IMR-90 (cell line): ENCODE measurements at regions not wholly inside any gene's neighbourhood (a gene's known extent, or its start where the extent isn't known, plus 50 kb on each side); places are given as distances from the start of the nearest gene placed in this dataset.
A peak's percentile ranks its signal among the peaks of the same experiment; 100 is the strongest.

ENCODE experiments used
- ATAC-seq: fragments of 200-7000 bp; cut with Tn5 transposase; 2 replicates; pipeline ENCODE4 v1.9.1; 2020; ENCODE audit warnings: low read depth, mild to moderate bottlenecking, moderate library complexity
- BruUV-seq: library from RNA; stranded (reverse); fragments of 400-500 nt; replicated peaks from 2 replicates; lab custom pipeline; 2021; lab: Mats Ljungman, UMichigan
- CTCF ChIA-PET: fragments of 300-600 bp; formaldehyde crosslinking; extraction: SDS; loops from one replicate; lab custom pipeline; 2021; ENCODE audit warnings: antibody characterized with exemption; lab: Yijun Ruan, JAX
- POLR2A ChIA-PET: fragments of 300-600 bp; sonication (Branson Sonifier 250); formaldehyde crosslinking; loops from one replicate; lab custom pipeline; 2022; ENCODE audit warnings: antibody characterized with exemption; ENCODE audit not compliant: unreplicated experiment; lab: Charles Lee
- DNase-seq: peaks from one replicate; pipeline ENCODE4 v3.0.0; 2013
- H2AFZ ChIP-seq: replicated peaks from 2 replicates; pipeline ENCODE3; 2013; ENCODE audit warnings: low read length, mild to moderate bottlenecking; ENCODE audit not compliant: poor library complexity
- H2AK5ac ChIP-seq: 2 replicates; pipeline ENCODE4 v1.6.1; 2013; ENCODE audit warnings: low read depth, low read length, inconsistent platforms
- H2AK9ac ChIP-seq: replicated peaks from 2 replicates; pipeline ENCODE3; 2013; ENCODE audit warnings: mild to moderate bottlenecking, low read depth, low read length, moderate library complexity; ENCODE audit not compliant: poor library complexity
- H2BK120ac ChIP-seq: 2 replicates; pipeline ENCODE4 v1.6.1; 2013; ENCODE audit warnings: low read depth, low read length, inconsistent platforms
- H2BK15ac ChIP-seq: 3 replicates; pipeline ENCODE4 v1.6.1; 2013; ENCODE audit warnings: low read depth, low read length, inconsistent platforms
- H2BK20ac ChIP-seq: 2 replicates; pipeline ENCODE4 v1.6.1; 2013; ENCODE audit warnings: low read depth, mild to moderate bottlenecking, inconsistent platforms, low read length, moderate library complexity
- H2BK5ac ChIP-seq: 2 replicates; pipeline ENCODE4 v1.6.1; 2013; ENCODE audit warnings: mild to moderate bottlenecking, low read depth, low read length, inconsistent platforms; ENCODE audit not compliant: poor library complexity, severe bottlenecking
- H3K14ac ChIP-seq: replicated peaks from 2 replicates; pipeline ENCODE4 v1.6.1; 2013; ENCODE audit warnings: low read depth, low read length, inconsistent platforms
- H3K18ac ChIP-seq: 2 replicates; pipeline ENCODE4 v1.6.1; 2013; ENCODE audit warnings: low read depth, low read length, control low read depth
- H3K23ac ChIP-seq: 2 replicates; pipeline ENCODE4 v1.6.1; 2013; ENCODE audit warnings: low read depth, low read length, inconsistent platforms
- H3K27ac ChIP-seq: 2 replicates; pipeline ENCODE4 v1.5.1; 2013; ENCODE audit warnings: mild to moderate bottlenecking, control low read depth, low read length; ENCODE audit not compliant: insufficient read depth
- H3K27me3 ChIP-seq: 2 replicates; pipeline ENCODE4 v1.6.1; 2013; ENCODE audit warnings: low read length; ENCODE audit not compliant: control insufficient read depth, insufficient read depth
- H3K36me3 ChIP-seq: 2 replicates; pipeline ENCODE4 v1.6.1; 2013; ENCODE audit warnings: low read length, mixed read lengths; ENCODE audit not compliant: control insufficient read depth, insufficient read depth
- H3K4ac ChIP-seq: 2 replicates; pipeline ENCODE4 v1.6.1; 2013; ENCODE audit warnings: low read depth, low read length, inconsistent platforms
- H3K4me1 ChIP-seq: 2 replicates; pipeline ENCODE4 v1.6.1; 2013; ENCODE audit warnings: low read length, mixed read lengths; ENCODE audit not compliant: control insufficient read depth, insufficient read depth
- H3K4me2 ChIP-seq: 2 replicates; pipeline ENCODE4 v1.6.1; 2013; ENCODE audit warnings: low read depth, mild to moderate bottlenecking, control low read depth, low read length, moderate library complexity
- H3K4me3 ChIP-seq: 2 replicates; pipeline ENCODE4 v1.5.1; 2013; ENCODE audit warnings: low read depth, mild to moderate bottlenecking, control low read depth, low read length, moderate library complexity; ENCODE audit not compliant: insufficient read depth
- H3K56ac ChIP-seq: 2 replicates; pipeline ENCODE4 v1.6.1; 2013; ENCODE audit warnings: low read length, inconsistent platforms; ENCODE audit not compliant: insufficient read depth; ENCODE audit errors: extremely low read depth
- H3K79me1 ChIP-seq, 2 experiments: 2 replicates each; pipeline ENCODE4 v1.6.1; 2013; ENCODE audit warnings: low read length in 2 of 2, inconsistent platforms in 1 of 2, low read depth in 1 of 2
- H3K9ac ChIP-seq: 2 replicates; pipeline ENCODE4 v1.6.1; 2013; ENCODE audit warnings: low read depth, low read length, control low read depth
- H3K9me1 ChIP-seq: 2 replicates; pipeline ENCODE4 v1.6.1; 2013; ENCODE audit warnings: low read length, inconsistent platforms; ENCODE audit not compliant: insufficient read depth
- H3K9me3 ChIP-seq: 2 replicates; pipeline ENCODE4 v1.6.1; 2013; ENCODE audit warnings: low read length; ENCODE audit not compliant: control insufficient read depth, insufficient read depth
- H4K20me1 ChIP-seq: 2 replicates; pipeline ENCODE4 v1.6.1; 2013; ENCODE audit warnings: low read length, inconsistent platforms; ENCODE audit not compliant: insufficient read depth
- H4K5ac ChIP-seq: 2 replicates; pipeline ENCODE4 v1.6.1; 2013; ENCODE audit warnings: mild to moderate bottlenecking, low read depth, low read length, control low read depth
- H4K8ac ChIP-seq, 2 experiments: 2 replicates each; pipeline ENCODE4 v1.6.1; 2013; ENCODE audit warnings: low read depth in 2 of 2, low read length in 2 of 2, control low read depth in 1 of 2, inconsistent platforms in 1 of 2
- H4K91ac ChIP-seq: 2 replicates; pipeline ENCODE4 v1.6.1; 2013; ENCODE audit warnings: low read depth, low read length, inconsistent platforms; ENCODE audit not compliant: insufficient read depth
- NFE2L2 ChIP-seq: fragments of 150-350 bp; IDR thresholded peaks from 2 replicates; pipeline ENCODE4 v1.6.1; 2016; ENCODE audit warnings: low read depth, mild to moderate bottlenecking, low read length
- SMC3 ChIP-seq: fragments of 150-350 bp; IDR thresholded peaks from 2 replicates; pipeline ENCODE4 v1.6.1; 2016; ENCODE audit warnings: low read depth, mild to moderate bottlenecking, antibody characterized with exemption, low read length, moderate library complexity
- WGBS, 2 experiments: methylation state at CpG; one replicate each; pipeline versions ENCODE4 v1.1.5 to v1.1.7; 2013; ENCODE audit warnings: missing lambda C conversion rate in 2 of 2; ENCODE audit not compliant: insufficient read length in 1 of 2; ENCODE audit errors: extremely low coverage in 2 of 2; 5-methylcytosine and 5-hydroxymethylcytosine counted together
- dilution Hi-C: fragments of 300-500 bp; cut with HindIII; formaldehyde crosslinking; loops from one replicate; pipeline ENCODE4 v1.14.3; 2018; ENCODE audit warnings: low sequenced_read_pairs; ENCODE audit not compliant: unreplicated experiment
- in situ Hi-C: fragments of 300-500 bp; cut with MboI; formaldehyde crosslinking; loops from 3 replicates; pipeline ENCODE4 v1.14.3; 2019; ENCODE audit warnings: low sequenced_read_pairs, inconsistent platforms, mixed read lengths
- intact Hi-C: fragments of 100-400 bp; cut with micrococcal nuclease; formaldehyde crosslinking; loops from 2 replicates; pipeline ENCODE4 v1.10.0; 2022

DNA sequence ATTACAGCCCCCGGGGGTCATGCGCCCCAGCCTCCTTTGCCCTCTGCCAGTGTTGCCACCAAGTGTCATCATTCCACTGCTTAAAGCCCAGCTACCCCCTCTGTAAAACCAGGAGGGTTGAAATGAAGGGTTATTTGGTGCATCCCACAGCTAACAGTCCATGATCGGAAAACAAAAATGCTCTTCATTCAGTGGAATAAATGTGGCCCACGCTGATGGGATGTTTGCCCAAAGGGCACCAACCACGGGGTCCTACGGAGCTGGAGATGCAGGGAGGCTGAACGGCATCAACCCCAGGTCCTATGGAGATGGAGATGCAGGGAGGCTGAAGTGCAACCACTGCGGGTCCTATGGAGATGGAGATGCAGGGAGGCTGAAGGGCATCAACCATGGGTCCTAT is 218.5 kb upstream of the IRX1 start:
- Histone ChIP-seq H3K56ac (no peak overlapping the region), H3K9me1 (no peaks in the 10 kb centered on the region), H2BK20ac (no peak overlapping the region), H3K4me1 (no peaks in the 10 kb centered on the region), H3K14ac (no peak overlapping the region), H3K36me3 (no peaks in the 10 kb centered on the region), H4K5ac (no peak overlapping the region), H3K9me3 (peaks cover 41% of the 10 kb centered on the region), H2AK9ac (no peak overlapping the region), H3K23ac (no peak overlapping the region), H2BK15ac (no peak overlapping the region), H4K91ac (no peak overlapping the region), H3K18ac (no peak overlapping the region), H2AFZ (peak overlapping the region; percentile 3), H3K79me1 (no peaks in the 10 kb centered on the region), H3K4me2 (no peak overlapping the region), H3K4ac (no peak overlapping the region), H4K8ac (no peak overlapping the region), H4K20me1 (no peaks in the 10 kb centered on the region), H3K27ac (no peak overlapping the region), H3K27me3 (no peaks in the 10 kb centered on the region), H2BK120ac (no peak overlapping the region), H3K4me3 (no peak overlapping the region), H2BK5ac (no peak overlapping the region), H3K9ac (no peak overlapping the region), H2AK5ac (no peak overlapping the region)
- in situ Hi-C loops (no loop called here), intact Hi-C loops (no loop called here), dilution Hi-C loops (no loop called here)
- POLR2A ChIA-PET, result no interaction called here
- ATAC-seq (no peak), DNase-seq (no peak)
- CTCF ChIA-PET, result no interaction called here
- no TSS peak for BruUV-seq
- 50% methylated on average over 4 of the region's 8 CpGs; no CpG with 5 or more reads in 1 of the 2 experiments for WGBS, 2 experiments
- TF ChIP-seq NFE2L2 (no peak), SMC3 (no peak)
